Tibial nerve (tissue), 4 donors: ENCODE measurements at regions not wholly inside any gene's neighbourhood (a gene's known extent, or its start where the extent isn't known, plus 50 kb on each side); places are given as distances from the start of the nearest gene placed in this dataset.

Source experiments
- EP300 ChIP-seq, 2 donors: sonication (generic); formaldehyde crosslinking; IDR thresholded peaks; one replicate each; pipeline ENCODE4 v1.6.1; 2017; ENCODE audit warnings: antibody characterized with exemption in 2 of 2, mild to moderate bottlenecking in 1 of 2
- POLR2A ChIP-seq, 2 donors: fragments of 450-650 bp; IDR thresholded peaks; one replicate each; pipeline ENCODE4 v1.6.1; 2017; ENCODE audit warnings: antibody characterized with exemption in 2 of 2, mild to moderate bottlenecking in 2 of 2, moderate library complexity in 2 of 2
- TF ChIP-seq, protein P1 (sequence below), 5 experiments: fragments of 200-600 bp in 3 of 5; fragments of 450-650 bp in 2 of 5; sonication (generic) in 3 of 5; IDR thresholded peaks; one replicate each; pipeline ENCODE4 v1.5.1; 2016 to 2019; ENCODE audit warnings: antibody characterized with exemption in 5 of 5, mild to moderate bottlenecking in 3 of 5, moderate library complexity in 2 of 5

DNA sequence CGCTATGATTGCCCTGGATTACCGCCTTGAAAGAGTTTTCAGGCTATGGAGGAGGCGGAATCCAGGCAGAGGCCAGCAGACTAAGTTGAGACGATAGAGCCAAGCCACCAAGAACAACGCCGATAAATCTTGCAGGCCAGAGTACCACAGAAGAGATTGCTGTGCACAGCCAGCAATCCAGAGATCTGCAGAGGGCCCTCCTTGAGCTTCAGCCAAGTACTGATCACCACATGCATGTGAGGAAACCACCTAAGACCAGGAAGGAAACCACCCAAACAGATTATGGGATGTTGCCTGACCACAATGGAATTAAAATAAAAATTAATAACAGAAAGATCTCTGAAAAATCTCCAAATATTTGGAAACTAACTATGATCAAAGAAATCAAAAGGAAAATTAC, 74.9 kb downstream of the GCNT4 start:
- no peak for TF ChIP-seq POLR2A (IDR thresholded peaks at IDR 0.05)
- TF ChIP-seq, protein P1, sequence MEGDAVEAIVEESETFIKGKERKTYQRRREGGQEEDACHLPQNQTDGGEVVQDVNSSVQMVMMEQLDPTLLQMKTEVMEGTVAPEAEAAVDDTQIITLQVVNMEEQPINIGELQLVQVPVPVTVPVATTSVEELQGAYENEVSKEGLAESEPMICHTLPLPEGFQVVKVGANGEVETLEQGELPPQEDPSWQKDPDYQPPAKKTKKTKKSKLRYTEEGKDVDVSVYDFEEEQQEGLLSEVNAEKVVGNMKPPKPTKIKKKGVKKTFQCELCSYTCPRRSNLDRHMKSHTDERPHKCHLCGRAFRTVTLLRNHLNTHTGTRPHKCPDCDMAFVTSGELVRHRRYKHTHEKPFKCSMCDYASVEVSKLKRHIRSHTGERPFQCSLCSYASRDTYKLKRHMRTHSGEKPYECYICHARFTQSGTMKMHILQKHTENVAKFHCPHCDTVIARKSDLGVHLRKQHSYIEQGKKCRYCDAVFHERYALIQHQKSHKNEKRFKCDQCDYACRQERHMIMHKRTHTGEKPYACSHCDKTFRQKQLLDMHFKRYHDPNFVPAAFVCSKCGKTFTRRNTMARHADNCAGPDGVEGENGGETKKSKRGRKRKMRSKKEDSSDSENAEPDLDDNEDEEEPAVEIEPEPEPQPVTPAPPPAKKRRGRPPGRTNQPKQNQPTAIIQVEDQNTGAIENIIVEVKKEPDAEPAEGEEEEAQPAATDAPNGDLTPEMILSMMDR (IDR thresholded peaks at IDR 0.05) = no peak
- TF ChIP-seq EP300 (IDR thresholded peaks at IDR 0.05) = no peak
